Vagina (tissue), 2 donors: ENCODE measurements at regions not wholly inside any gene's neighbourhood (a gene's known extent, or its start where the extent isn't known, plus 50 kb on each side); places are given as distances from the start of the nearest gene placed in this dataset.
"Not testable (repeated sequence)": the region's sequence is repeated elsewhere in the genome, so short reads cannot be mapped to it uniquely, and the experiment has no call there.

ENCODE experiments used
- DNase-seq, 2 donors: peaks; one replicate each; pipeline ENCODE4 v3.0.0-alpha.2; 2017; ENCODE audit errors: extremely low spot score in 2 of 2
- H3K27ac ChIP-seq: fragments of 200-600 bp; sonication (generic); one replicate; pipeline ENCODE4 v1.5.1; 2019
- H3K27me3 ChIP-seq: fragments of 200-600 bp; sonication (generic); one replicate; pipeline ENCODE4 v1.5.1; 2019
- H3K36me3 ChIP-seq, 2 donors: fragments of 200-600 bp; sonication (generic); one replicate each; pipeline ENCODE4 v1.5.1; 2017 to 2019
- H3K4me1 ChIP-seq: fragments of 200-600 bp; sonication (generic); one replicate; pipeline ENCODE4 v1.5.1; 2019
- H3K4me3 ChIP-seq, 2 donors: fragments of 200-600 bp; sonication (generic); 1 replicate in 1 of 2; 2 replicates in 1 of 2; pipeline ENCODE4 v1.5.1; 2016 to 2019
- H3K9me3 ChIP-seq: fragments of 200-600 bp; sonication (generic); one replicate; pipeline ENCODE4 v1.5.1; 2019
- POLR2A ChIP-seq, 2 donors: fragments of 450-650 bp; IDR thresholded peaks; one replicate each; pipeline ENCODE4 v1.6.1; 2017; ENCODE audit warnings: antibody characterized with exemption in 2 of 2, mild to moderate bottlenecking in 2 of 2, moderate library complexity in 2 of 2
- POLR2AphosphoS5 ChIP-seq, 2 donors: sonication (generic); formaldehyde crosslinking; IDR thresholded peaks; one replicate each; pipeline ENCODE4 v1.9.0; 2017; ENCODE audit warnings: antibody characterized with exemption in 2 of 2, mild to moderate bottlenecking in 2 of 2, low read depth in 1 of 2; ENCODE audit not compliant: insufficient read depth in 1 of 2
- intact Hi-C: fragments of 100-400 bp; cut with DNase I; formaldehyde crosslinking; loops from one replicate; pipeline ENCODE4 v1.15.1; 2023
- TF ChIP-seq, protein P1 (sequence below), 3 experiments: fragments of 450-650 bp in 2 of 3; fragments of 200-600 bp in 1 of 3; sonication (generic) in 1 of 3; IDR thresholded peaks; one replicate each; pipeline ENCODE4 v1.5.1; 2017 to 2019; ENCODE audit warnings: antibody characterized with exemption in 3 of 3, mild to moderate bottlenecking in 2 of 3, moderate library complexity in 2 of 3

DNA sequence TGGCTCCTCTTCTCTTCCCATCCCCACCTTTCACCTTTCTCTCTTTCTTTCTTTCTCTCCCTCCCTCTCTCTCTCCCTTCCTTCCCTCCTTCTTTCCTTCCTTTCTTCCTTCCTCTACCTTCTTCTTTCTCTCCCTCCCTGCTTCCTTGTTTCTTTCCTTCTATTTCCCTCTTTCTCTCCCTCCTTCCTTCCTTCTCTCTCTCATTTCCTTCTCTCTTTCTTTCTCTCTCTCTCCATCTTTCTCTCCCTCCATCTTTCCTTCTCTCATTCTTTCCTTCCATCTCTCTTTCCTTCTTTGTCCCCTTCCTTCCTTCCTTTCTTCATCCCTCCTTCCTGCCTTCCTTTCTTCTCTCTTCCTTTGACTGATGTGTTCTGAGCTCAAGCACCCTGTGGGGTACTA is 1467.0 kb upstream of the DEFB115 start:
- no peak overlapping the region for H3K27ac ChIP-seq
- TF ChIP-seq POLR2A (IDR thresholded peaks at IDR 0.05) (no peak), POLR2AphosphoS5 (IDR thresholded peaks at IDR 0.05; ENCODE audit: insufficient read depth in 1 of 2, low read depth in 1 of 2) (no peak)
- TF ChIP-seq, protein P1, sequence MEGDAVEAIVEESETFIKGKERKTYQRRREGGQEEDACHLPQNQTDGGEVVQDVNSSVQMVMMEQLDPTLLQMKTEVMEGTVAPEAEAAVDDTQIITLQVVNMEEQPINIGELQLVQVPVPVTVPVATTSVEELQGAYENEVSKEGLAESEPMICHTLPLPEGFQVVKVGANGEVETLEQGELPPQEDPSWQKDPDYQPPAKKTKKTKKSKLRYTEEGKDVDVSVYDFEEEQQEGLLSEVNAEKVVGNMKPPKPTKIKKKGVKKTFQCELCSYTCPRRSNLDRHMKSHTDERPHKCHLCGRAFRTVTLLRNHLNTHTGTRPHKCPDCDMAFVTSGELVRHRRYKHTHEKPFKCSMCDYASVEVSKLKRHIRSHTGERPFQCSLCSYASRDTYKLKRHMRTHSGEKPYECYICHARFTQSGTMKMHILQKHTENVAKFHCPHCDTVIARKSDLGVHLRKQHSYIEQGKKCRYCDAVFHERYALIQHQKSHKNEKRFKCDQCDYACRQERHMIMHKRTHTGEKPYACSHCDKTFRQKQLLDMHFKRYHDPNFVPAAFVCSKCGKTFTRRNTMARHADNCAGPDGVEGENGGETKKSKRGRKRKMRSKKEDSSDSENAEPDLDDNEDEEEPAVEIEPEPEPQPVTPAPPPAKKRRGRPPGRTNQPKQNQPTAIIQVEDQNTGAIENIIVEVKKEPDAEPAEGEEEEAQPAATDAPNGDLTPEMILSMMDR (IDR thresholded peaks at IDR 0.05), result no peak
- H3K36me3 ChIP-seq, result no peaks in the 10 kb centered on the region
- no peak for DNase-seq
- no peak overlapping the region for H3K4me3 ChIP-seq
- intact Hi-C loops, result no loop called here
- H3K27me3 ChIP-seq, result no peaks in the 10 kb centered on the region
- no peaks in the 10 kb centered on the region for H3K9me3 ChIP-seq
- no peaks in the 10 kb centered on the region for H3K4me1 ChIP-seq

DNA sequence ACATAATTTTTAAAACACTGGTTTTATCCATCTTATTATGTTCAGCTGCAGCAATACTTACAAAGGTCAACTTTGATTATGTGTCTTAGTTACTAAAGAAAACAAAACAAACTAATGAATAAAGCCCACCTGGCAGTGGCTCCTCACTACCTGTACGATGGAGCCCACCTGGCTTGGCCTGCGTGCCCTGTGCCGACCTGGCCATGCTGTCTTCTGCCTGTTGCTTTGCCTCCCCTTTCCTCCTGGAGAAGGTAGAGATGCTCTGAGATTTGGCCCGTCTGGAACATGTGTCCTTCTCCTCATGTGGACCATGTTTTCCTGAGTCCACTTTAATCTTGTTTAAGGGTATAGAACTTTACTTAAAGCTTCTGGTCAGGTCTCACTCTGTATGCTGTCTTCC is 1426.0 kb upstream of the DEFB115 start:
- DNase-seq, H3K4me3 ChIP-seq, H3K9me3 ChIP-seq, intact Hi-C loops, H3K27ac ChIP-seq, H3K36me3 ChIP-seq, H3K4me1 ChIP-seq, H3K27me3 ChIP-seq: not testable (repeated sequence)

GRCh38 chr20:29868014-29868413 is 1389.5 kb upstream of the DEFB115 start:
- H3K9me3 ChIP-seq, H3K4me3 ChIP-seq, intact Hi-C loops, DNase-seq, H3K27ac ChIP-seq, H3K4me1 ChIP-seq, H3K36me3 ChIP-seq, H3K27me3 ChIP-seq: not testable (repeated sequence)

DNA sequence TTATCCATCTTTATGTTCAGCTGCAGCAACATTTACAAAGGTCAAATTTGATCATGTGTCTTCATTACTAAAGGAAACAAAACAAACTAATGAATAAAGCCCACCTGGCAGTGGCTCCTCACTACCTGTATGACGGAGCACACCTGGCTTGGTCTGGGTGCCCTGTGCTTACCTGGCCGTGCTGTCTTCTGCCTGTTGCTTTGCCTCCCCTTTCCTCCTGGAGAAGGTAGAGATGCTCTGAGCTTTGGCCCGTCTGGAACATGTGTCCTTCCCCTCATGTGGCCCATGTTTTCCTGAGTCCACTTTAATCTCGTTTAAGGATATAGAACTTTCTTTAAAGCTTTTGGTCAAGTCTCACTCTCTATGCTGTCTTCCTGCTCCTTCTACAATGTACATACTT is 1388.8 kb upstream of the DEFB115 start:
- intact Hi-C loops, H3K36me3 ChIP-seq, H3K9me3 ChIP-seq, H3K4me1 ChIP-seq, H3K27me3 ChIP-seq, H3K27ac ChIP-seq, H3K4me3 ChIP-seq, DNase-seq: not testable (repeated sequence)

GRCh38 chr20:29871816-29872215 is 1385.6 kb upstream of the DEFB115 start:
- intact Hi-C loops, DNase-seq: not testable (repeated sequence)

GRCh38 chr20:29873946-29874345 is 1383.5 kb upstream of the DEFB115 start:
- H3K4me1 ChIP-seq, result no peaks in the 10 kb centered on the region
- H3K9me3 ChIP-seq, result no peaks in the 10 kb centered on the region
- no peak overlapping the region for H3K4me3 ChIP-seq
- intact Hi-C loops, result no loop called here
- no peak overlapping the region for H3K27ac ChIP-seq
- no peak for TF ChIP-seq POLR2AphosphoS5 (IDR thresholded peaks at IDR 0.05; ENCODE audit: insufficient read depth in 1 of 2, low read depth in 1 of 2)
- no peak for TF ChIP-seq POLR2A (IDR thresholded peaks at IDR 0.05)
- TF ChIP-seq, protein P1 (IDR thresholded peaks at IDR 0.05), result no peak
- H3K27me3 ChIP-seq, result no peaks in the 10 kb centered on the region
- no peaks in the 10 kb centered on the region for H3K36me3 ChIP-seq
- DNase-seq, result peak; percentile 87 to 97

More at GRCh38 chr20:29871816-29872215, 1385.6 kb upstream of the DEFB115 start:
- H3K27me3 ChIP-seq, H3K4me3 ChIP-seq, H3K4me1 ChIP-seq, H3K9me3 ChIP-seq, H3K36me3 ChIP-seq, H3K27ac ChIP-seq: not testable (repeated sequence)

DNA sequence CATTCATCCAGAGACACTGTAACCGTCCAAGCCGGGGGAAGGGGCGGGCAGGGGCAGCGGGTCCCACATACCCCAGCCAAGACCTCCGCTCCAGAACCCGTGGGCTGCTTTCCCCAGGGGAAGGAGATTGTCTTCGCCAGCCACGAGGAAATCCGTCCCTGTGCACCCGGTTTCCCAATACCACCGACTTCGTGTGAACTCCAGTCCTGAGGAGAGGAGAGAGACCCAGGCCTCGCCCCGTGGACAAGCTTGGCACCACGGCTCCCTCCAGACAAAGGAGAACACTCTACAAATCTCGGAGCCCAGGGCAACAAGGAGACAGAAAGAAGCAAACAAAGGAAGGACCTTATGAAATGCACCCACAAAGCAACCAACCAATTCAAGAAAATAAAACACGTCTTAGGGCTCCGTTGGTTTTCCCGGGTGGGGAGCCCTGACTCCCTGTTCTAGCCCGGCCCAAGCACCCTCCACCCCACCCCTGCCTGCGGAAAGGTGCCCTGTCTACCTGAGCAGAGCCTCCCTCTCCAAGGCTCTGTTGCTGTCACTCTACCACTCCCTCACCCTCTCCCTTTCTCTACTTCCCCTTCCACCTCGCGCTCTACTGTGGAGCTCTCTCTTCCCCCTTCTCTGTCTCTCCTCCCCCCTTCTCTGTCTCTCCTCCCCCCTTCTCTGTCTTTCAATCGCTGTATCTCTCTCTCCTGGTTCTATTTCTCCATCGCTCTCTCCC is 1382.8 kb upstream of the DEFB115 start:
- Histone ChIP-seq H3K27ac (no peak overlapping the region), H3K36me3 (no peaks in the 10 kb centered on the region), H3K9me3 (no peaks in the 10 kb centered on the region), H3K27me3 (no peaks in the 10 kb centered on the region), H3K4me1 (no peaks in the 10 kb centered on the region), H3K4me3 (no peak overlapping the region)
- intact Hi-C loops, result no loop called here
- peak in 1 of 2 donors; percentile 86 for DNase-seq
- TF ChIP-seq POLR2A (IDR thresholded peaks at IDR 0.05) (no peak), POLR2AphosphoS5 (IDR thresholded peaks at IDR 0.05; ENCODE audit: insufficient read depth in 1 of 2, low read depth in 1 of 2) (no peak)
- TF ChIP-seq, protein P1 (IDR thresholded peaks at IDR 0.05), result no peak

DNA sequence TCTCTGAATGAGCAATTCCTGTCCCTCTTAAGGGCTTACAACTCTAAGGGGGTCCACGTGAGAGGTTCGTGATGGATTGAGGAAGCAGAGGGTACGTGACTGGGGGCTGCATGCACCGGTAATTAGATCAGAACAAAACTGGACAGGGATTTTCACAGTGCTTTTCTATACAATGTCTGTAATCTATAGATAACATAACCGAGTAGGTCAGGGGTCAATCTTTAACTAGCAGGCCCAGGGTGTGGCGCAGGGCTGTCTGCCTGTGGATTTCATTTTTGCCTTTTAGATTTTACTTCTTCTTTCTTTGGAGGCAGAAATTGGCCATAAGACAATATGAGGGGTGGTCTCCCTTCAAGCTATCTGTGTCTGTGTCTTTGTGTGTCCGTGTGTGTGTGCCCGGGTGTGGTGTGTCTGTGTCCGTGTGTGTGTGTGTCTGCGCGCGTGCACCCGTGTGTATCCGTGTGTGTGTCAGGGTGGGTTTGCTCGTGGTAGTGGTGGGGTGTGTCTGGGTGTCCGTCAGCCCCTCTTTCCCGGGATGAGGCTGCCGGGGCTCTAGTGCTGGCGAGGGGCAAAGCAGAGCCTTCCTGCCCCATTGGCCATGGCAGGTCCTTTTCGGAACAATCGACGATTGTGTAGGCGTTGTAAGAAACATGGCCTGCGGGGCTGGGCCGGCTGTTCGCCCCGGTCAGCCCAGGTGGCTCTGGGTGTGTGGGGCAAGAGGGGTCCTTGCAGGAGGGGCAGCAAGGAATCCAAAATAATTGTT is 1382.0 kb upstream of the DEFB115 start:
- H3K4me3 ChIP-seq, H3K9me3 ChIP-seq, H3K27me3 ChIP-seq, H3K27ac ChIP-seq, H3K4me1 ChIP-seq, intact Hi-C loops, H3K36me3 ChIP-seq, DNase-seq: not testable (repeated sequence)

GRCh38 chr20:29876084-29876910 is 1381.2 kb upstream of the DEFB115 start:
- intact Hi-C loops, DNase-seq, H3K27ac ChIP-seq, H3K27me3 ChIP-seq, H3K4me3 ChIP-seq, H3K4me1 ChIP-seq, H3K9me3 ChIP-seq, H3K36me3 ChIP-seq: not testable (repeated sequence)
